ENCODE measurements at regions not wholly inside any gene's neighbourhood (a gene's known extent, or its start where the extent isn't known, plus 50 kb on each side); places are given as distances from the start of the nearest gene placed in this dataset.

GRCh38 chr13:27855381-27855780, 63.1 kb downstream of the GSX1 start:
- no peak for DNase-seq
- TF ChIP-seq CTCF (IDR thresholded peaks at IDR 0.05), result no peak
- no peak overlapping the region for H3K27ac ChIP-seq
- peaks cover 35% of the 10 kb centered on the region for H3K27me3 ChIP-seq
- no peaks in the 10 kb centered on the region for H3K9me3 ChIP-seq
- no peaks in the 10 kb centered on the region for H3K4me1 ChIP-seq
- no peak for ATAC-seq
- no peaks in the 10 kb centered on the region for H3K36me3 ChIP-seq
- intact Hi-C loops (cut with DNase I), result no loop called here
- no peak overlapping the region for H3K4me3 ChIP-seq

GRCh38 chr13:27857282-27857681, 62.5 kb upstream of the PDX1 start:
- ATAC-seq, result no peak
- intact Hi-C loops (cut with DNase I), result no loop called here
- no peaks in the 10 kb centered on the region for H3K4me1 ChIP-seq
- no peak overlapping the region for H3K4me3 ChIP-seq
- no peak for TF ChIP-seq CTCF (IDR thresholded peaks at IDR 0.05)
- no peak for DNase-seq
- H3K27me3 ChIP-seq, result peaks cover 49% of the 10 kb centered on the region
- H3K9me3 ChIP-seq, result no peaks in the 10 kb centered on the region
- no peak overlapping the region for H3K27ac ChIP-seq
- no peaks in the 10 kb centered on the region for H3K36me3 ChIP-seq

- H3K9me3 ChIP-seq, result no peaks in the 10 kb centered on the region
- no peaks in the 10 kb centered on the region for H3K36me3 ChIP-seq
- intact Hi-C loops (cut with DNase I), result no loop called here
- H3K4me1 ChIP-seq, result no peaks in the 10 kb centered on the region
- peaks cover 54% of the 10 kb centered on the region for H3K27me3 ChIP-seq
- no peak for TF ChIP-seq CTCF (IDR thresholded peaks at IDR 0.05)
- ATAC-seq (no peak), DNase-seq (no peak)
- H3K4me3 ChIP-seq, result no peak overlapping the region
- H3K27ac ChIP-seq, result no peak overlapping the region
Measured at GRCh38 chr13:27858046-27858445, 61.8 kb upstream of the PDX1 start.

GRCh38 chr13:27860743-27861142, 59.1 kb upstream of the PDX1 start:
- no peak for ATAC-seq
- Histone ChIP-seq H3K9me3 (no peaks in the 10 kb centered on the region), H3K4me3 (no peak overlapping the region), H3K27me3 (peaks cover 66% of the 10 kb centered on the region), H3K36me3 (no peaks in the 10 kb centered on the region), H3K27ac (no peak overlapping the region), H3K4me1 (no peaks in the 10 kb centered on the region)
- no peak for TF ChIP-seq CTCF (IDR thresholded peaks at IDR 0.05)
- DNase-seq, result no peak
- intact Hi-C loops (cut with DNase I), result no loop called here

GRCh38 chr13:27861165-27861564, 58.6 kb upstream of the PDX1 start:
- intact Hi-C loops (cut with DNase I), result no loop called here
- no peaks in the 10 kb centered on the region for H3K36me3 ChIP-seq
- ATAC-seq, result no peak
- H3K4me3 ChIP-seq, result no peak overlapping the region
- TF ChIP-seq CTCF (IDR thresholded peaks at IDR 0.05), result no peak
- peaks cover 70% of the 10 kb centered on the region for H3K27me3 ChIP-seq
- H3K9me3 ChIP-seq, result no peaks in the 10 kb centered on the region
- no peak overlapping the region for H3K27ac ChIP-seq
- DNase-seq, result no peak
- H3K4me1 ChIP-seq, result no peaks in the 10 kb centered on the region
